Posterior vena cava (tissue), 2 donors: ENCODE measurements at regions not wholly inside any gene's neighbourhood (a gene's known extent, or its start where the extent isn't known, plus 50 kb on each side); places are given as distances from the start of the nearest gene placed in this dataset.

Source experiments
- DNase-seq: peaks from one replicate; pipeline ENCODE4 v3.0.0-alpha.2; 2020; ENCODE audit warnings: low spot score
- intact Hi-C, 2 donors: fragments of 100-400 bp; cut with DNase I; formaldehyde crosslinking; loops; one replicate each; pipeline versions ENCODE4 v1.14.1 to v1.14.2; 2022 to 2023
- donor health status: DM: yes; HTN: yes; CAD: no.
- donor health status: DM: yes; HTN: yes; CAD: no.

GRCh38 chr11:121683791-121684190 lies 231.0 kb upstream of the SORL1-AS1 start:
- no peak for DNase-seq
- intact Hi-C loops, result no loop called here
